Cardiac muscle cell (in vitro differentiated cells and primary cell): ENCODE measurements at regions not wholly inside any gene's neighbourhood (a gene's known extent, or its start where the extent isn't known, plus 50 kb on each side); places are given as distances from the start of the nearest gene placed in this dataset.

ENCODE experiments used
- DNase-seq, 2 donors: peaks; one replicate each; pipeline versions ENCODE4 v3.0.0 to v3.0.0-alpha.2; 2010 to 2017; ENCODE audit warnings: low read depth in 1 of 2, low spot score in 1 of 2
- H3K27ac ChIP-seq: fragments of 200-600 bp; sonication (generic); 2 replicates; pipeline ENCODE4 v1.5.1; 2016
- H3K27me3 ChIP-seq: fragments of 200-600 bp; sonication (generic); 2 replicates; pipeline ENCODE4 v1.6.0; 2016; ENCODE audit warnings: control low read depth
- H3K36me3 ChIP-seq: fragments of 200-600 bp; sonication (generic); 2 replicates; pipeline ENCODE4 v1.5.1; 2016; ENCODE audit warnings: control low read depth
- H3K4me1 ChIP-seq: fragments of 200-600 bp; sonication (generic); 2 replicates; pipeline ENCODE4 v1.8.1; 2017; ENCODE audit warnings: low read depth, mild to moderate bottlenecking, mixed run types
- H3K4me3 ChIP-seq: fragments of 200-600 bp; sonication (generic); 2 replicates; pipeline ENCODE4 v1.5.1; 2016; ENCODE audit warnings: mild to moderate bottlenecking
- H3K9me3 ChIP-seq: fragments of 200-600 bp; sonication (generic); 2 replicates; pipeline ENCODE4 v1.5.1; 2017; ENCODE audit warnings: low read depth, mild to moderate bottlenecking, control low read depth
- TF ChIP-seq, protein P1 (sequence below): IDR thresholded peaks from 2 replicates; pipeline ENCODE4 v1.5.1; 2012; ENCODE audit warnings: low read depth, mild to moderate bottlenecking, low read length

DNA sequence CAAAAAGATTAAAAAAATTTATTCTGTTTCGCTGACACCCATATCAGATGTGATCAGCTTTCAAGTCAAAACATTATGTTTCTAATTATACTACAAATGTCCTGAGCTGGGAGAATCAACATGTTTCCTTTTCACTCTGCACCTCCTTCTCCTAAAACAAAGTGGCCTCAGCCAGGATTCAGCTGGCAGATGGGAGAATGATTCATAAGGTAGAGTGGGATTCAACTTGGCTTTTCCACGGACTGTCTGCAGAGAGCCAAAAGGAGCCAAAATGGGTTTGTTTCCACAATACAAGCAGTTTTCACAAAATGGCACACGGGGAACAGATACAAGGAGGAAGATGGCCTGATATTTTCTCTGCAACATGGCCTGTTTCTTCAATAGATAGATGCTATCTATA lies 376.5 kb upstream of the PRKCQ start:
- DNase-seq = no peak
- Histone ChIP-seq H3K27me3 (no peaks in the 10 kb centered on the region), H3K9me3 (no peaks in the 10 kb centered on the region), H3K4me1 (no peaks in the 10 kb centered on the region), H3K36me3 (no peaks in the 10 kb centered on the region), H3K4me3 (no peak overlapping the region), H3K27ac (no peak overlapping the region)
- TF ChIP-seq, protein P1, sequence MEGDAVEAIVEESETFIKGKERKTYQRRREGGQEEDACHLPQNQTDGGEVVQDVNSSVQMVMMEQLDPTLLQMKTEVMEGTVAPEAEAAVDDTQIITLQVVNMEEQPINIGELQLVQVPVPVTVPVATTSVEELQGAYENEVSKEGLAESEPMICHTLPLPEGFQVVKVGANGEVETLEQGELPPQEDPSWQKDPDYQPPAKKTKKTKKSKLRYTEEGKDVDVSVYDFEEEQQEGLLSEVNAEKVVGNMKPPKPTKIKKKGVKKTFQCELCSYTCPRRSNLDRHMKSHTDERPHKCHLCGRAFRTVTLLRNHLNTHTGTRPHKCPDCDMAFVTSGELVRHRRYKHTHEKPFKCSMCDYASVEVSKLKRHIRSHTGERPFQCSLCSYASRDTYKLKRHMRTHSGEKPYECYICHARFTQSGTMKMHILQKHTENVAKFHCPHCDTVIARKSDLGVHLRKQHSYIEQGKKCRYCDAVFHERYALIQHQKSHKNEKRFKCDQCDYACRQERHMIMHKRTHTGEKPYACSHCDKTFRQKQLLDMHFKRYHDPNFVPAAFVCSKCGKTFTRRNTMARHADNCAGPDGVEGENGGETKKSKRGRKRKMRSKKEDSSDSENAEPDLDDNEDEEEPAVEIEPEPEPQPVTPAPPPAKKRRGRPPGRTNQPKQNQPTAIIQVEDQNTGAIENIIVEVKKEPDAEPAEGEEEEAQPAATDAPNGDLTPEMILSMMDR = no peak

- Histone ChIP-seq H3K9me3 (no peaks in the 10 kb centered on the region), H3K36me3 (no peaks in the 10 kb centered on the region), H3K4me3 (no peak overlapping the region), H3K27ac (no peak overlapping the region), H3K27me3 (no peaks in the 10 kb centered on the region), H3K4me1 (no peaks in the 10 kb centered on the region)
- TF ChIP-seq, protein P1 = no peak
- no peak for DNase-seq
These were observed 373.3 kb upstream of the PRKCQ start for GRCh38 chr10:6953271-6953801.

DNA sequence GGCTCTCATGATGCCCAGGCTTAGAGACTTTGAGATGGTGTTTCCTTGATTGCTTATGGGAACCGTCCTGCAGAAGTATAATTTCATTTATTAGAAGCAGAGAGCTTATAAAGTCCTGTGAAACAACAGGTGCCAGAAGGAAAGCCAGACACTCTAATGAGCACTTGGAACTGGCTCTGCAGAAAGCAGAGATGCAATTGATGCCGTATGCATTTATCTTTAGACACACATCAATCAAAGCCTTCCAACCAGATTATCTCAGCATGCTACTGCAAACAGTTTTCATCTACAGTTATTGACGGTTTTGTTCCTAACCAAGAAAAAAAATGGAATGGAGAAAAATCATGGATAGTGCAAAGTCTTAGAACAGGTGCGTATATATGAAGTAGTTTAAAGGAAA lies 371.7 kb upstream of the PRKCQ start:
- no peak overlapping the region for H3K27ac ChIP-seq
- no peaks in the 10 kb centered on the region for H3K9me3 ChIP-seq
- DNase-seq = no peak
- no peak overlapping the region for H3K4me3 ChIP-seq
- TF ChIP-seq, protein P1 = no peak
- no peaks in the 10 kb centered on the region for H3K27me3 ChIP-seq
- H3K4me1 ChIP-seq = no peaks in the 10 kb centered on the region
- H3K36me3 ChIP-seq = no peaks in the 10 kb centered on the region

- H3K27me3 ChIP-seq = no peaks in the 10 kb centered on the region
- H3K4me3 ChIP-seq = no peak overlapping the region
- no peak for DNase-seq
- TF ChIP-seq, protein P1 = no peak
- H3K9me3 ChIP-seq = no peaks in the 10 kb centered on the region
- H3K27ac ChIP-seq = no peak overlapping the region
- no peaks in the 10 kb centered on the region for H3K36me3 ChIP-seq
- H3K4me1 ChIP-seq = no peaks in the 10 kb centered on the region
These were observed 370.1 kb upstream of the PRKCQ start for GRCh38 chr10:6950133-6950532.

GRCh38 chr10:6944436-6944835 lies 364.4 kb upstream of the PRKCQ start:
- TF ChIP-seq, protein P1 = no peak
- no peaks in the 10 kb centered on the region for H3K36me3 ChIP-seq
- H3K27me3 ChIP-seq = no peaks in the 10 kb centered on the region
- DNase-seq = no peak
- H3K9me3 ChIP-seq = no peaks in the 10 kb centered on the region
- no peaks in the 10 kb centered on the region for H3K4me1 ChIP-seq
- no peak overlapping the region for H3K4me3 ChIP-seq
- no peak overlapping the region for H3K27ac ChIP-seq

- H3K36me3 ChIP-seq = no peaks in the 10 kb centered on the region
- TF ChIP-seq, protein P1 = no peak
- H3K4me3 ChIP-seq = no peak overlapping the region
- H3K27me3 ChIP-seq = no peaks in the 10 kb centered on the region
- H3K9me3 ChIP-seq = no peaks in the 10 kb centered on the region
- no peak for DNase-seq
- H3K4me1 ChIP-seq = no peaks in the 10 kb centered on the region
- no peak overlapping the region for H3K27ac ChIP-seq
These were observed 358.3 kb upstream of the PRKCQ start for GRCh38 chr10:6938384-6938783.
